Gastroesophageal sphincter (tissue), 4 donors: ENCODE measurements at regions not wholly inside any gene's neighbourhood (a gene's known extent, or its start where the extent isn't known, plus 50 kb on each side); places are given as distances from the start of the nearest gene placed in this dataset.

Experiments
- ATAC-seq: fragments of 150-250 bp; one replicate; pipeline ENCODE4 v1.9.1; 2016; ENCODE audit warnings: mild to moderate bottlenecking, moderate library complexity
- H3K27ac ChIP-seq, 4 donors: fragments of 200-600 bp; sonication (generic) in 3 of 4; 1 replicate in 3 of 4; 2 replicates in 1 of 4; pipeline ENCODE4 v1.5.1; 2016 to 2019
- H3K27me3 ChIP-seq: fragments of 200-600 bp; sonication (generic); one replicate; pipeline ENCODE4 v1.5.1; 2019
- H3K36me3 ChIP-seq, 2 donors: fragments of 200-600 bp; sonication (generic); one replicate each; pipeline ENCODE4 v1.5.1; 2019; ENCODE audit warnings: control low read depth in 1 of 2
- H3K4me1 ChIP-seq, 3 donors: fragments of 200-600 bp; sonication (generic); 1 replicate in 2 of 3; 2 replicates in 1 of 3; pipeline ENCODE4 v1.5.1; 2016 to 2019; ENCODE audit warnings: control low read depth in 2 of 3
- H3K4me3 ChIP-seq, 2 donors: fragments of 200-600 bp; sonication (generic); one replicate each; pipeline ENCODE4 v1.5.1; 2019; ENCODE audit warnings: mild to moderate bottlenecking in 1 of 2, moderate library complexity in 1 of 2
- H3K9me3 ChIP-seq, 3 donors: fragments of 200-600 bp; sonication (generic); one replicate each; pipeline ENCODE4 v1.5.1; 2017 to 2019; ENCODE audit warnings: control low read depth in 2 of 3
- EP300 ChIP-seq: sonication (generic); formaldehyde crosslinking; IDR thresholded peaks from one replicate; pipeline ENCODE4 v1.6.1; 2017; ENCODE audit warnings: antibody characterized with exemption, mild to moderate bottlenecking
- POLR2A ChIP-seq, 2 donors: fragments of 450-650 bp; IDR thresholded peaks; one replicate each; pipeline ENCODE4 v1.6.1; 2017; ENCODE audit warnings: antibody characterized with exemption in 2 of 2, mild to moderate bottlenecking in 2 of 2, moderate library complexity in 1 of 2
- POLR2AphosphoS5 ChIP-seq: sonication (generic); formaldehyde crosslinking; IDR thresholded peaks from one replicate; pipeline ENCODE4 v1.6.1; 2017; ENCODE audit warnings: antibody characterized with exemption
- WGBS, 2 donors: methylation state at CpG; one replicate each; pipeline ENCODE4 v1.1.5; 2018; ENCODE audit warnings: low coverage in 1 of 2; 5-methylcytosine and 5-hydroxymethylcytosine counted together
- TF ChIP-seq, protein P1 (sequence below), 4 experiments: fragments of 200-600 bp in 2 of 4; fragments of 450-650 bp in 2 of 4; sonication (generic) in 1 of 4; IDR thresholded peaks; one replicate each; pipeline ENCODE4 v1.5.1; 2017 to 2019; ENCODE audit warnings: antibody characterized with exemption in 4 of 4, mild to moderate bottlenecking in 2 of 4, moderate library complexity in 2 of 4

DNA sequence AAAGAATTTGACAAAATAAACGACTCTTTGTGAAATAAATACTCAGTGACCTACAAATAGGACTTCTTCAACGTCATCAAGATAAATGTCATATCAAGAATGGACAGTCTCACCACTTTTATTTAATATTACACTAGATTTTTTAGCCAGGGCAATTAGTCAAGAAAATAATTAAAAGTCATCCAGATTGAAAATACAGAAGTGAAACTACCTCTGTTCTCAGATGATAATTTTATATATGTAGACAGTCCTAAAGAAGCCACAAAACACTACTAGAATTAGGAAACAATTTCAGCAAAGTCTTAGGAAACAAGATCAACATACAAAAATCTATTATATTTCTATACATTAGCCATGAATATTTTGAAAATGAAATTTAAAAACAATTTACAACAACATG, 689.6 kb upstream of the SEL1L start:
- Histone ChIP-seq H3K4me3 (no peak overlapping the region), H3K27me3 (no peaks in the 10 kb centered on the region), H3K9me3 (no peaks in the 10 kb centered on the region), H3K36me3 (no peaks in the 10 kb centered on the region), H3K4me1 (no peaks in the 10 kb centered on the region), H3K27ac (no peak overlapping the region)
- WGBS, 2 donors: 11 to 25% methylated on average over 2 of the region's 2 CpGs
- no peak for ATAC-seq
- TF ChIP-seq POLR2AphosphoS5 (no peak), EP300 (no peak), POLR2A (IDR thresholded peaks at IDR 0.05) (no peak)
- TF ChIP-seq, protein P1, sequence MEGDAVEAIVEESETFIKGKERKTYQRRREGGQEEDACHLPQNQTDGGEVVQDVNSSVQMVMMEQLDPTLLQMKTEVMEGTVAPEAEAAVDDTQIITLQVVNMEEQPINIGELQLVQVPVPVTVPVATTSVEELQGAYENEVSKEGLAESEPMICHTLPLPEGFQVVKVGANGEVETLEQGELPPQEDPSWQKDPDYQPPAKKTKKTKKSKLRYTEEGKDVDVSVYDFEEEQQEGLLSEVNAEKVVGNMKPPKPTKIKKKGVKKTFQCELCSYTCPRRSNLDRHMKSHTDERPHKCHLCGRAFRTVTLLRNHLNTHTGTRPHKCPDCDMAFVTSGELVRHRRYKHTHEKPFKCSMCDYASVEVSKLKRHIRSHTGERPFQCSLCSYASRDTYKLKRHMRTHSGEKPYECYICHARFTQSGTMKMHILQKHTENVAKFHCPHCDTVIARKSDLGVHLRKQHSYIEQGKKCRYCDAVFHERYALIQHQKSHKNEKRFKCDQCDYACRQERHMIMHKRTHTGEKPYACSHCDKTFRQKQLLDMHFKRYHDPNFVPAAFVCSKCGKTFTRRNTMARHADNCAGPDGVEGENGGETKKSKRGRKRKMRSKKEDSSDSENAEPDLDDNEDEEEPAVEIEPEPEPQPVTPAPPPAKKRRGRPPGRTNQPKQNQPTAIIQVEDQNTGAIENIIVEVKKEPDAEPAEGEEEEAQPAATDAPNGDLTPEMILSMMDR (IDR thresholded peaks at IDR 0.05): no peak

DNA sequence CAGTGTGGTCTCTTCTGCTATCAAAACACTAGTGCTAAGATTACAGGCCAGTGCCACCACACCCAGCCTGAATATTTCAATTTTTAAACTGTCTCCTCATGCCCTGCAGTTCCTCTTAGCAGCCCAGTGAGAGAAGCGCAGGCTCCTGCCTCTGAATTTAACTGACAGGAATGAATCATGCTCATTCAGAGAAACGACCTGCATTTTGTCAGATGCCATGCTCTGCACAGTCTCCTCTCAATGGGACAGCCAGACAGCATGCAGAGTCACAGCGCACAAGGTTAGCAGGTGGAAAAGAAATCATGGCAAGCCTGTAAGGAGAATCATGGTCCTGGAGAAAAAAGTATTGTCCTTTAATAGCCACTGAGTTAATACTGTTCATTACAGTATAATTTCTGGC, 691.0 kb upstream of the SEL1L start:
- TF ChIP-seq, protein P1 (IDR thresholded peaks at IDR 0.05): no peak
- TF ChIP-seq EP300: no peak
- Histone ChIP-seq H3K4me1 (no peaks in the 10 kb centered on the region), H3K9me3 (no peaks in the 10 kb centered on the region), H3K36me3 (no peaks in the 10 kb centered on the region), H3K4me3 (no peak overlapping the region), H3K27ac (no peak overlapping the region), H3K27me3 (no peaks in the 10 kb centered on the region)
- WGBS, 2 donors: 66 to 80% methylated on average over 1 to 3 of the region's 3 CpGs
- ATAC-seq: no peak

DNA sequence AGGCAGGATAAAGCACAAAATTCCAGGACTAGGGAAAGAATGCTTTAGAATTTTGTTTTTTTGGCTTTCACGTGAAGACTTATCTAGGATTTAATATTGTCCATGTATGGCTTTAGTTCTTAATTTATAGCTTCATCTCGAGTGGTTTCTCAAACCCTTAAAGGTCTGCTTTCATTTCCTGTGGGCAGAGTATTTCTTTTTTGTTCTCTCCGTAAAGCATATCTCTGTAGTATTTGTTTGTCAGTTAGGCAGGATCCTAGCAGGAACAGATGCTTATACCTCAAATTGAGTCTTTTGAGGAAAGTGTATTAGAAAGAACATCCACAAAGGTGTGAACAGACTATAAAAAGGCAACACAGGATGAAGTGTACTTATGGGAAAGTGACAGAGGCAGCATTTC, 697.1 kb upstream of the SEL1L start:
- Histone ChIP-seq H3K36me3 (no peaks in the 10 kb centered on the region), H3K27ac (no peak overlapping the region), H3K4me3 (no peak overlapping the region), H3K4me1 (no peaks in the 10 kb centered on the region), H3K27me3 (no peaks in the 10 kb centered on the region), H3K9me3 (no peaks in the 10 kb centered on the region)
- WGBS, 2 donors: 23 to 58% methylated on average over 2 to 3 of the region's 3 CpGs
- ATAC-seq: no peak
- TF ChIP-seq EP300 (no peak), POLR2A (IDR thresholded peaks at IDR 0.05) (no peak), POLR2AphosphoS5 (no peak)
- TF ChIP-seq, protein P1 (IDR thresholded peaks at IDR 0.05): no peak

DNA sequence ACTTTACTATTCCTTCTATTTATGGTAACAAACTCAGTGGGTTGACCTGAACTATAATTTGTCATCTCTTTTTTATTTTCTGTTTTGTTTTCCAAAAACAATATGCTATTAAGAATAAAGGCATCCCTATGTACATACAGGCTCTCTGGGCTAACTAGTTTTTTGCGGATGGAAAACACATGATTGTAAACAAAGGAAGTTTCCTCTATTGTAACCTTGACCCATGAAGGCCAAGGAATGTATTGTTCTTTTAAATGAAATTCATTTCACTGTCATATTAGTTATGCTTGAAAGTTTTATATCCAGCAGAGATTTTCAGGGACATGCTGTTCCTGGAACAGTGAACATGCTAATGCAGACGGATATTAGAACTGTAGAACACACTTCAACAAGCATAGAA, 705.0 kb upstream of the SEL1L start:
- 50 to 71% methylated on average over 2 of the region's 2 CpGs for WGBS, 2 donors
- Histone ChIP-seq H3K4me1 (no peaks in the 10 kb centered on the region), H3K4me3 (no peak overlapping the region), H3K27ac (no peak overlapping the region), H3K27me3 (no peaks in the 10 kb centered on the region), H3K9me3 (no peaks in the 10 kb centered on the region), H3K36me3 (no peaks in the 10 kb centered on the region)
- ATAC-seq: no peak
- TF ChIP-seq, protein P1 (IDR thresholded peaks at IDR 0.05): no peak
- TF ChIP-seq POLR2AphosphoS5 (no peak), POLR2A (IDR thresholded peaks at IDR 0.05) (no peak), EP300 (no peak)

DNA sequence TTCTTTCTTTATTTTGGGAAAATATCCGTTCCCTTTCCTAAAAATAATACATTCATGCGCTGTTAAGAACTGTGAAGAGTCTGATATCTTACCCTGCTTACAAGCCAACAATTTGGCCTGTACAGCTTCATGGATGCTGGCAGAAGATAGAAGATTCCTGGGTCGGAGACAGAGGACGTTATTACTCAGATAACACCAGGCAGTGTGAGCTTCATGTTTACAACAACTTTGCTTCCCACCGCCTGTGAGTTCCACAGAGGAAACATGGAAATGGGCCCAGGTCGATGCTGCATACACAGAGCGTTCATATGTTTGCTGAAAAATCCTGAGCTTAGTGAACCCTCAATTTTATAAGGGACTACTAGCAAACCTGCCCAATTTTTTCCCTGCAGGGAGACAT, 705.6 kb upstream of the SEL1L start:
- TF ChIP-seq POLR2A (IDR thresholded peaks at IDR 0.05) (no peak), EP300 (no peak), POLR2AphosphoS5 (no peak)
- TF ChIP-seq, protein P1 (IDR thresholded peaks at IDR 0.05): no peak
- Histone ChIP-seq H3K36me3 (no peaks in the 10 kb centered on the region), H3K27me3 (no peaks in the 10 kb centered on the region), H3K27ac (no peak overlapping the region), H3K4me3 (no peak overlapping the region), H3K4me1 (no peaks in the 10 kb centered on the region), H3K9me3 (no peaks in the 10 kb centered on the region)
- no peak for ATAC-seq
- WGBS, 2 donors: 25 to 49% methylated on average over 7 of the region's 7 CpGs
